ENCODE measurements at regions not wholly inside any gene's neighbourhood (a gene's known extent, or its start where the extent isn't known, plus 50 kb on each side); places are given as distances from the start of the nearest gene placed in this dataset.

DNA sequence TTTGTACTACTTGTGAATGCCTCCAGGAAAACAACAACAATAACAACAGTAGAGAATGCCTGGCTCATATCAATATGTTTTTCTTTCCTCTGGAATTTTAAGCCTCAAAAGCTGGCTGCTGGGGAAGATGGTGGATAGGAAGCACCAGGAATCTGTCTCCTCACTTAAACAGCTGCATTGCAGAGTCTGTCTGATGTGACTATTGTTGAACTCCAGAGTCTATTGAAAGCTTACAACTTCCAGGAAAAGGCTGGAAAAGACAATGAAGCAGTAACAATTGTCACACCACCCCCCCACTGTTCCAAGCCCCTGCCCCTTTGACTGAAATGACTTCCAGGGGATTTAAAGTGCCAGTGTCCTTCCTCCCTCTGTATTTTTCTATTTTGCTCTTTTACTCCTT, 309.7 kb downstream of the BMP4 start:
- TF ChIP-seq, protein P1, sequence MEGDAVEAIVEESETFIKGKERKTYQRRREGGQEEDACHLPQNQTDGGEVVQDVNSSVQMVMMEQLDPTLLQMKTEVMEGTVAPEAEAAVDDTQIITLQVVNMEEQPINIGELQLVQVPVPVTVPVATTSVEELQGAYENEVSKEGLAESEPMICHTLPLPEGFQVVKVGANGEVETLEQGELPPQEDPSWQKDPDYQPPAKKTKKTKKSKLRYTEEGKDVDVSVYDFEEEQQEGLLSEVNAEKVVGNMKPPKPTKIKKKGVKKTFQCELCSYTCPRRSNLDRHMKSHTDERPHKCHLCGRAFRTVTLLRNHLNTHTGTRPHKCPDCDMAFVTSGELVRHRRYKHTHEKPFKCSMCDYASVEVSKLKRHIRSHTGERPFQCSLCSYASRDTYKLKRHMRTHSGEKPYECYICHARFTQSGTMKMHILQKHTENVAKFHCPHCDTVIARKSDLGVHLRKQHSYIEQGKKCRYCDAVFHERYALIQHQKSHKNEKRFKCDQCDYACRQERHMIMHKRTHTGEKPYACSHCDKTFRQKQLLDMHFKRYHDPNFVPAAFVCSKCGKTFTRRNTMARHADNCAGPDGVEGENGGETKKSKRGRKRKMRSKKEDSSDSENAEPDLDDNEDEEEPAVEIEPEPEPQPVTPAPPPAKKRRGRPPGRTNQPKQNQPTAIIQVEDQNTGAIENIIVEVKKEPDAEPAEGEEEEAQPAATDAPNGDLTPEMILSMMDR (IDR thresholded peaks at IDR 0.05; ENCODE audit: low read length): no peak
- no peak for TF ChIP-seq EZH2 (IDR thresholded peaks at IDR 0.05; ENCODE audit: borderline replicate concordance, low read length)
